K562 (cell line): ENCODE measurements at regions not wholly inside any gene's neighbourhood (a gene's known extent, or its start where the extent isn't known, plus 50 kb on each side); places are given as distances from the start of the nearest gene placed in this dataset.

ENCODE experiments used
- CBFA2T3 ChIP-seq: fragments of 450-650 bp; IDR thresholded peaks from 2 replicates; pipeline ENCODE4 v1.6.1; 2017
- JUN ChIP-seq, 2 experiments: sonication (generic) in 1 of 2; formaldehyde crosslinking in 1 of 2; IDR thresholded peaks; 2 replicates each; pipeline versions ENCODE4 v1.6.1 to v1.8.0; 2012 to 2022; ENCODE audit warnings: borderline replicate concordance in 2 of 2, mild to moderate bottlenecking in 2 of 2, improper control_type of control experiment in 1 of 2, low read depth in 1 of 2, low read length in 1 of 2, missing genetic modification reagents in 1 of 2
- PCBP2 ChIP-seq: fragments of 200-400 bp; formaldehyde crosslinking; IDR thresholded peaks from 2 replicates; pipeline ENCODE4 v1.6.1; 2018; ENCODE audit warnings: low read length, low read depth, mild to moderate bottlenecking, moderate library complexity; ENCODE audit not compliant: poor library complexity, severe bottlenecking
- PHF20 ChIP-seq: fragments of 450-650 bp; IDR thresholded peaks from 2 replicates; pipeline ENCODE4 v1.6.1; 2018; ENCODE audit not compliant: partially characterized antibody
- SMC3 ChIP-seq: conservative IDR thresholded peaks from 2 replicates; pipeline ENCODE4 v1.6.1; 2011; ENCODE audit warnings: low read depth, low read length, improper control_type of control experiment; ENCODE audit not compliant: insufficient read depth

DNA sequence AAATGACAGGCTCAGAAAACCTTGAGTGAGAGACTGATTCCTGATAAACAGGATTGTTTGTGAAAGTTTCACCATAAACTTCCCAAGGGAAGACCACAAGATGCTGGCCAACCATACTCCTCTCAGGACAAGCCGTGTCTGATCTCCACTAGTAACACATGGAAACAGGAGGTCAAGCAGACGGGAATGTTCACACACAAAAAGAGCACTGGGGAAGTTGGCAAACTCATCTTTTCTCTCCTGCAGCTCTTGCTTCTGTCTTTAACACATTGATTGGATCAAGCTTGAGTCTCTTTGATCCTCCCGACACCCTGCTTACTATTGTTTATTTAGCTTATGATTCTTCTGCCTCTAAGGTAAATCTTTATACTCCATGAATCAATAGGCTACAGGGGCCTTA, 713.5 kb downstream of the PDCD6IP start:
- no peak for TF ChIP-seq JUN (IDR thresholded peaks at IDR 0.05; ENCODE audit: borderline replicate concordance, low read depth, low read length)
- no peak for TF ChIP-seq JUN (CRISPR knock-in tag; IDR thresholded peaks at IDR 0.05; ENCODE audit: borderline replicate concordance)
- TF ChIP-seq PCBP2 = no peak
- TF ChIP-seq SMC3 = no peak
- TF ChIP-seq CBFA2T3 = no peak
- TF ChIP-seq PHF20 = no peak
